NCI-H2029 (cell line): ENCODE measurements at regions not wholly inside any gene's neighbourhood (a gene's known extent, or its start where the extent isn't known, plus 50 kb on each side); places are given as distances from the start of the nearest gene placed in this dataset.
A peak's percentile ranks its signal among the peaks of the same experiment; 100 is the strongest.
"Not testable (repeated sequence)": the region's sequence is repeated elsewhere in the genome, so short reads cannot be mapped to it uniquely, and the experiment has no call there.

Source experiments
- DNase-seq: peaks from one replicate; lab custom pipeline; 2025; lab: John Stamatoyannopoulos, UW

GRCh38 chr19:28685802-28686201, 527.1 kb downstream of the UQCRFS1 start:
- DNase-seq, result no peak

DNA sequence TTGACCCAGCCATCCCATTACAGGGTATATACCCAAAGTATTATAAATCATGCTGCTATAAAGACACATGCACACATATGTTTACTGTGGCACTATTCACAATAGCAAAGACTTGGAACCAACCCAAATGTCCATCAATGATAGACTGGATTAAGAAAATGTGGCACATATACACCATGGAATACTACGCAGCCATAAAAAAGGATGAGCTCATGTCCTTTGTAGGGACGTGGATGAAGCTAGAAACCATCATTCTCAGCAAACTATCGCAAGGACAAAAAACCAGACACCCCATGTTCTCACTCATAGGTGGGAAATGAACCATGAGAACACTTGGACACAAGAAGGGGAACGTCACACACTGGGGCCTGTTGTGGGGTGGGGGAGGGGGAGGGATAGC, 527.9 kb downstream of the UQCRFS1 start:
- DNase-seq, result not testable (repeated sequence)

DNA sequence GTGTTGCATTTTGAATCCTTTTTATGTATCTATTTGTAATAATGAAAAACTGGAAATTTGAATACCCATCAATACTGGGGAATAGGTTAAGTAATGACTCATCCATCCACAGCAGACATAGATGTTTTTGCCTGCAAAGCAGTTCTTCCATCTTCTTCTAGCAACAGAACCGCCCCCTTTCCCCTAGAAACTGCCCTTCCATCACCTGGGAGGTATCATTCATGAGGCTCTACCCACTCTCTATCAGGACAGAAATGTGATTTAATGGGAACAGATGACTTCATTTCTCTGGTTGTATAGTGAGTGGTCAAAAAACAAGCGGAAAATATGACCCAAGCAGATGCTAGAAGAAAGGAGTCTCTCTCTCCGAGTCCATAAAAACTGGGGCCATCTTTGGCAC, 532.8 kb downstream of the UQCRFS1 start:
- DNase-seq, result no peak

GRCh38 chr19:28670836-28671235, 542.1 kb downstream of the UQCRFS1 start:
- no peak for DNase-seq

GRCh38 chr19:28669804-28670203, 543.1 kb downstream of the UQCRFS1 start:
- no peak for DNase-seq

DNA sequence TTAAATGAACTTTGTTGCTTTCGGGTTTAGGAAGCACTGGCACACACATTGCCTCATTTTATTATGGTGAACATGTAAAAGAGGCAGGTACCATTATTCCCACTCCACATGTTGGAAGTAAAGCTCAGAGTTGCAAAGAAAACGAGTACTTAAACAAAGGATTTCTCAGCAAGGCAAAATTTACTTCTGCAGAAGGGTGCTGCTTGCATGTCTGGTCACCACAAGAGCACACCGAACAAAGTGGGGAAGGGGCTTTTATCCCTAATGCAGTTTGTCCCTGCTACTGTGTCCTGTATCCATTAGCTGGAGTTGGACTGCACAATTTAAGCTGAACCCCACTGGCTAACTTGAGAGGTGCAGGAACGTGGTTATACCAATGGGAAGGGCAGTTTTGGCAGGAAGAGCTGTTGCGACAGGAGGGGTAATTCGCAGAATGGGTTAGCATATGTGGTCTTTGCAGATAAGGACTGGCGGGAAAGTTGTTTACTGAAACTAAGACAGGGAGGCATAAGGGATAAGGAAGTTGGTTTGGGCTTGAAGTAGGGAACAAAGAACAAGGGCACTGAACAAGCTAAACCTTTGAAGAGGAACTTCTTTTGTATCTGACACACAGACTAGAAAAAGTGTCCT, 545.5 kb downstream of the UQCRFS1 start:
- DNase-seq, result no peak

DNA sequence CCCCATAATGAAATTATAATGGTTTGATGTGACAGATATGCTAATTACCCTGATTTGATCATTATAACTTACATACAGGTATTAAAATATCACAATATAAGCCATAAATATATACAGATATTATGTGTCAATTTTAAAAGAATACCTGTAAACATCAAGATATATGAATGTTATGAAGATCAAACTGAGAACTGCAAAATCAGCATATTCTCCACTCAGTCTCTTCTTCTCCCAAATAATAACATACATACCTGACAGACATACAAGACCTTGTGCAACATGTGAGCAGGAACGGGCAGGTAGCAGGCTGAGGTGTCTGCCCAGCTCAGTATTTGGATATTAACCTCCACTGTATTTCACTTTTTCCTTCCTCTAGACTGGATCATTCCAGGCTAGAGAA, 547.2 kb downstream of the UQCRFS1 start:
- no peak for DNase-seq

GRCh38 chr19:28656644-28657043, 556.3 kb downstream of the UQCRFS1 start:
- DNase-seq, result no peak

DNA sequence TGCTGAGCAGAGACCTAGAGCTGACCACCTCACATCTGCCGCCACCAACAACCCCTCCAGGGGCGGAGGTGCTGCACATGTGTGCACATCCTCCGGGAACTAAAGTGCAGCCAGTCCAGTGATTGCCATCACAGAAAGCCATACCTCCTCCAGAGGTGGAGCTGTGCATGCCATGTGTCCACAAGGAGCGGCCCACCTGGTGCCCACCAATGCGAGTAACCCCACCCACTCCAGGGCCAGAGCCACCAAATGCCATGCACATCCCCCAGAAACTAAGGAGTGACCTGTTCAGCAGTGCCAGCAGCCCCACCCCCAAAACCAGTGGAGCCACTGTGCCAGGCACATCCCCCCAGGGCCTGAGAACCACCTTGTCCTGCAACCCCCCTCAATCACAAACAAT, 557.9 kb downstream of the UQCRFS1 start:
- DNase-seq, result no peak

DNA sequence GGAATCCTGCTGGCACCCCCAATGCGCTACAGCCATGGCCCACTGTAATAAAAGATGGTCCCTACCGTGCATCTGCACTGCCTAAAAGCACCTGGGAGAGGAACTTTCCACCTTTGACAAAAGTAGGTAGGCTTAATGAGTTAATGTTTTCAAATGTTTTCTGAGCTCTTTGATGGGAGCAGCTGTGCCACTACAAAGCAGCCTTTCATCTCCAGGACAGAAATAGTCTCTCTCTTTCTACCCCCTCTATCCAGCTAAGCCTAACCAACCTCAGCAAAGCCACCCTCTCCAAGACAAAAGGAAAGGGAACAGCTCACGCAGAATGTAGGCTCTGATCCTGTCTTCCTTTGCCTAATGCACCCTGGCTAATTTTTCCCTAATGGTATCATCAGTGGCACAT, 560.2 kb downstream of the UQCRFS1 start:
- no peak for DNase-seq

- no peak for DNase-seq
These were observed 566.3 kb downstream of the UQCRFS1 start for GRCh38 chr19:28646629-28647028.

GRCh38 chr19:28644169-28644775, 568.7 kb downstream of the UQCRFS1 start:
- no peak for DNase-seq

DNA sequence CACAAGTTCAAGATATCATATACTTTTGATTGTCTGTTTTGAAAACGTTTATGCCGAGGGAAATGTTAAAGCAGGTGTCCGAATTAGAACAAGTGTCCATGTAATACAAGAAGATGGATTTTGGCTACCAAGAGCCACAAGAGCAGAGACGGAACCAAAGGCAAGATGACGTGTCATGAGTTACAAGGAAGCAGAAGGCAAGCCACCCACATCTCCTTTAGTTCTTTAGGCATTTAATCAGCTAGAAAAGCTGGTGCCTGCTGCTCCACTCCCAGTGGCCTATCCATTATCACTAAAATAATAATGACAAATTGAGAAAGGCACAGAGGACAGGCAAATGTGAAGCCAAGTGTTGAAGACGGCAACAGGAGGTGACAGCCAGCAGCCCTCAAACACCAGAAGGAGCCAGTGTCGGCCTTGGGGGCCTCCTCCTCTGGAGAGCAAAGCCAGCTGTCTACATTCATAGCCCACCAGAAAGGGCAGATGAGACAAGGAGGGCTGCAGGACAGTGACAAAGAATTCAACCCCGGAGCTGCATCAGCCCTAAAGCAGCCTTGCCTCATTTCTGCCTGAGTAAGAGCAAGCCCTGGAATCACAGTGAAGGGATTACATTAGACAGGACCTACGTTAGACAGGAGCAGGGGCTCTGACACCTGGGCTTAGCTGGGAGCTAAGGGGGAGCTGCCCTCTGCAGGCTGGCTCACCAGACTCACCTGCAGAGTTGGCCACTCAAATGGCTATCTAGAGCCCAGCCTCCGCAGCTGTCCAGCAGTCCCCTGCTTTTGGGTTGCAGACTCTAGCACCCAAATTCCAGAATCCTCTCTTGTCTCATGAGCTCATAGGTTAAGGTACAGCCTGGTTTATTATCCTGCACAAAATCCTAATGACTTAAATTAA, 569.9 kb downstream of the UQCRFS1 start:
- no peak for DNase-seq

DNA sequence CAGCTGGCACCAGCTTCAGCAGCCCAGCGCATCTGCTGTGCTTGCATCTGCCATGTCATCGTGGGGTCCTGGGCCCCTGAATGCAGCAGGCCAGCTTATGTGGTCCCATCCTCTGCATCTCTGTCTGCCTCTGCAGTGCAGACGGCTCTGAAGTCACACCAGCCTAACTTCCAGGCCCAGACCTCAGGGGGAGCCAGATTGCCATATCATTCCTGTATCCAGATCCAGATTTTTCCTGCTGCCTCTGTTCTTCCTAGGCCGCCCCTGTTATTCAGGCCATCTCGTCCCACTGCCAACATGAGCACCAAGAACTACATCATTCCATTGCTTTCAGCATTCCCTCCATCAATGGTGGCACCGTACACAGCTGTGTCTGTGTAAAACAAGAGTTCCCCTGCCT, 571.6 kb downstream of the UQCRFS1 start:
- DNase-seq, result no peak

DNA sequence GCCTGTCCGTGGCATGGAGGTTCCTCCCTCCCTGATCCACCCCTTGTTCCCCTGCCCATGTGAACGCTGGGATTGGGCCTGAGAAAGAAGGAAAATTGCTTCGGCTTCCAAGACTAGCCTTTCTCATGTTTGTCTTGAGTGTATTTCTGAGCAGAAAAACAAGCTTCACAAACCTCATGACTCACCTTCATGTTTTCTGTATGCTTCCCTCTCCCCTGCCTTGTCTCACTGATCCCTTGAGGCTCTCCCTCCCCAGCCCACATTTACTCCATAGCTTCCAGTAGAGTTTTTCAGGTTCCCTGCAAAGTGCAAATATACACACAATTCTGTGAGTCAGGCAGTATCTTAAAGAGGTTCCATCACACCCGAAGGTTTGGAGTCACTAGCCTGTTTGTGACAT, 572.4 kb downstream of the UQCRFS1 start:
- DNase-seq, result no peak

- no peak for DNase-seq
These were observed 574.5 kb downstream of the UQCRFS1 start for GRCh38 chr19:28638445-28638844.

- no peak for DNase-seq
These were observed 576.2 kb downstream of the UQCRFS1 start for GRCh38 chr19:28636706-28637105.

GRCh38 chr19:28636016-28636629, 576.8 kb downstream of the UQCRFS1 start:
- DNase-seq, result no peak

DNA sequence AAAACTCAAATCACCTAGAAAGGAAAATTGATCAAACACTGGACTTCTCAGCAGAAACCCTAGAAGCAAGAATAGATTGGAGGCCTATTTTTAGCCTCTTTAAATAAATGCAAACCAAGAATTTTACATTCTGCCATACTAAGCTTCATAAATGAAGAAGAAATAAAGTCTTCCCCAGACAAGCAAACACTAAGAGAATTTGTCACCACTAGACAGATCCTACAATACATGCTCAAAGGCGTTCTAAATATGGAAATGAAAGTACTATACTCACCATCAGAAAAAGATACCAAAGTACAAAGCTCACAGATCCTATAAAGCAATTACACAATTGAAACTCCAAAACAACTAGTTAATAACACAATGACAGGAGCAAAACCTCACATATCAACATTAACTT, 578.1 kb downstream of the UQCRFS1 start:
- DNase-seq, result no peak

DNA sequence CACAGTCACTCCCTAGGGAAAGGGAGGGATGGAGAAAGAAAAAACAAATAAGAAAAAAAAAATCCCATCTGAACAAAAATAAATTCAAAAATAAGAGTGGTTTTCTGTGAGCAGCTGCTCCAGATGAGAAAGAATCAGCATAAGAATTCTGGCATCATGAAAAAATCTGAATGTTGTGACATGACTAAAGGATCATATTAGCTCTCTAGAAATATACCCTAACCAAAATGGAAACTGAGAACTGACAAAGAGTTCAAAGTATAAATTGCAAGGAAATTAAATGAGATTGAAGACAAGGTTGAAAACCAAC, 579.0 kb downstream of the UQCRFS1 start:
- no peak for DNase-seq

GRCh38 chr19:28633319-28634018, 579.5 kb downstream of the UQCRFS1 start:
- DNase-seq, result peak; percentile 49

- no peak for DNase-seq
These were observed 580.4 kb downstream of the UQCRFS1 start for GRCh38 chr19:28632371-28633080.
